ENCODE measurements at regions not wholly inside any gene's neighbourhood (a gene's known extent, or its start where the extent isn't known, plus 50 kb on each side); places are given as distances from the start of the nearest gene placed in this dataset.

GRCh38 chr13:84077271-84077670 is 195.0 kb upstream of the SLITRK1 start:
- in situ Hi-C loops (cut with MboI), result no loop called here
- H2AFZ ChIP-seq, result no peak overlapping the region
- H3K4me3 ChIP-seq, result no peak overlapping the region
- no peak overlapping the region for H3K4me2 ChIP-seq (ENCODE audit: unreplicated experiment)
- no peaks in the 10 kb centered on the region for H3K79me2 ChIP-seq (ENCODE audit: insufficient read depth)
- H3K4me1 ChIP-seq (ENCODE audit: insufficient read depth), result no peaks in the 10 kb centered on the region
- H3K9me2 ChIP-seq (ENCODE audit: insufficient read depth), result no peaks in the 10 kb centered on the region
- H3K27ac ChIP-seq, result no peak overlapping the region
- no peaks in the 10 kb centered on the region for H4K20me1 ChIP-seq (ENCODE audit: insufficient read depth)
- DNase-seq, result no peak
- no peaks in the 10 kb centered on the region for H3K27me3 ChIP-seq (replicated peaks; ENCODE audit: insufficient read depth)
- H3F3A ChIP-seq (ENCODE audit: insufficient read depth), result no peaks in the 10 kb centered on the region
- H3K9me3 ChIP-seq (ENCODE audit: low read depth), result no peaks in the 10 kb centered on the region
- no peaks in the 10 kb centered on the region for H3K36me3 ChIP-seq (ENCODE audit: low read depth)
- TF ChIP-seq EZH2phosphoT487 (IDR thresholded peaks at IDR 0.05; ENCODE audit: insufficient read depth, low read depth) (no peak), EZH2 (IDR thresholded peaks at IDR 0.05; ENCODE audit: insufficient read depth, poor library complexity, severe bottlenecking) (no peak)
- H3K9ac ChIP-seq, result no peak overlapping the region

- Histone ChIP-seq H4K20me1 (ENCODE audit: insufficient read depth) (no peaks in the 10 kb centered on the region), H3K79me2 (ENCODE audit: insufficient read depth) (no peaks in the 10 kb centered on the region), H3K9me3 (ENCODE audit: low read depth) (no peaks in the 10 kb centered on the region), H3F3A (ENCODE audit: insufficient read depth) (no peaks in the 10 kb centered on the region), H3K4me2 (ENCODE audit: unreplicated experiment) (no peak overlapping the region), H3K4me1 (ENCODE audit: insufficient read depth) (no peaks in the 10 kb centered on the region), H2AFZ (no peak overlapping the region), H3K36me3 (ENCODE audit: low read depth) (no peaks in the 10 kb centered on the region), H3K4me3 (no peak overlapping the region), H3K9ac (no peak overlapping the region), H3K9me2 (ENCODE audit: insufficient read depth) (no peaks in the 10 kb centered on the region), H3K27ac (no peak overlapping the region), H3K27me3 (replicated peaks; ENCODE audit: insufficient read depth) (no peaks in the 10 kb centered on the region)
- DNase-seq, result no peak
- TF ChIP-seq EZH2phosphoT487 (IDR thresholded peaks at IDR 0.05; ENCODE audit: insufficient read depth, low read depth), result no peak
- no peak for TF ChIP-seq EZH2 (IDR thresholded peaks at IDR 0.05; ENCODE audit: insufficient read depth, poor library complexity, severe bottlenecking)
- 5 to 8% methylated on average over 1 of the region's 1 CpG for WGBS, 2 experiments (ENCODE audit: low coverage in 1 of 2, low lambda C conversion rate in 2 of 2, missing lambda C conversion rate in 2 of 2)
- in situ Hi-C loops (cut with MboI), result no loop called here
Observed at GRCh38 chr13:84076280-84076679, 194.0 kb upstream of the SLITRK1 start.

- WGBS, 2 experiments (ENCODE audit: low coverage in 1 of 2, low lambda C conversion rate in 2 of 2, missing lambda C conversion rate in 2 of 2), result 24 to 28% methylated on average over 3 of the region's 3 CpGs
- H3K4me2 ChIP-seq (ENCODE audit: unreplicated experiment), result no peak overlapping the region
- no peaks in the 10 kb centered on the region for H3F3A ChIP-seq (ENCODE audit: insufficient read depth)
- H3K4me1 ChIP-seq (ENCODE audit: insufficient read depth), result no peaks in the 10 kb centered on the region
- no peak overlapping the region for H3K4me3 ChIP-seq
- in situ Hi-C loops (cut with MboI), result no loop called here
- no peaks in the 10 kb centered on the region for H3K27me3 ChIP-seq (replicated peaks; ENCODE audit: insufficient read depth)
- no peaks in the 10 kb centered on the region for H3K9me3 ChIP-seq (ENCODE audit: low read depth)
- no peak overlapping the region for H3K27ac ChIP-seq
- DNase-seq, result no peak
- TF ChIP-seq EZH2phosphoT487 (IDR thresholded peaks at IDR 0.05; ENCODE audit: insufficient read depth, low read depth) (no peak), EZH2 (IDR thresholded peaks at IDR 0.05; ENCODE audit: insufficient read depth, poor library complexity, severe bottlenecking) (no peak)
- H3K79me2 ChIP-seq (ENCODE audit: insufficient read depth), result no peaks in the 10 kb centered on the region
- H3K9me2 ChIP-seq (ENCODE audit: insufficient read depth), result no peaks in the 10 kb centered on the region
- H2AFZ ChIP-seq, result no peak overlapping the region
- H3K9ac ChIP-seq, result no peak overlapping the region
- H3K36me3 ChIP-seq (ENCODE audit: low read depth), result no peaks in the 10 kb centered on the region
- H4K20me1 ChIP-seq (ENCODE audit: insufficient read depth), result no peaks in the 10 kb centered on the region
Observed at GRCh38 chr13:84050536-84050935, 168.3 kb upstream of the SLITRK1 start.

- WGBS, 2 experiments (ENCODE audit: low coverage in 1 of 2, low lambda C conversion rate in 2 of 2, missing lambda C conversion rate in 2 of 2), result 19 to 23% methylated on average over 2 of the region's 2 CpGs
- H3K36me3 ChIP-seq (ENCODE audit: low read depth), result no peaks in the 10 kb centered on the region
- H3K9me3 ChIP-seq (ENCODE audit: low read depth), result no peaks in the 10 kb centered on the region
- no peak overlapping the region for H3K27ac ChIP-seq
- H3F3A ChIP-seq (ENCODE audit: insufficient read depth), result no peaks in the 10 kb centered on the region
- H3K9me2 ChIP-seq (ENCODE audit: insufficient read depth), result no peaks in the 10 kb centered on the region
- no peak overlapping the region for H2AFZ ChIP-seq
- TF ChIP-seq EZH2phosphoT487 (IDR thresholded peaks at IDR 0.05; ENCODE audit: insufficient read depth, low read depth) (no peak), EZH2 (IDR thresholded peaks at IDR 0.05; ENCODE audit: insufficient read depth, poor library complexity, severe bottlenecking) (no peak)
- no peaks in the 10 kb centered on the region for H3K27me3 ChIP-seq (replicated peaks; ENCODE audit: insufficient read depth)
- H3K4me2 ChIP-seq (ENCODE audit: unreplicated experiment), result no peak overlapping the region
- no peaks in the 10 kb centered on the region for H3K4me1 ChIP-seq (ENCODE audit: insufficient read depth)
- DNase-seq, result no peak
- in situ Hi-C loops (cut with MboI), result no loop called here
- no peak overlapping the region for H3K4me3 ChIP-seq
- no peaks in the 10 kb centered on the region for H4K20me1 ChIP-seq (ENCODE audit: insufficient read depth)
- H3K9ac ChIP-seq, result no peak overlapping the region
- H3K79me2 ChIP-seq (ENCODE audit: insufficient read depth), result no peaks in the 10 kb centered on the region
Observed at GRCh38 chr13:84049443-84050219, 167.4 kb upstream of the SLITRK1 start.
